ENCODE measurements at regions not wholly inside any gene's neighbourhood (a gene's known extent, or its start where the extent isn't known, plus 50 kb on each side); places are given as distances from the start of the nearest gene placed in this dataset.

DNA sequence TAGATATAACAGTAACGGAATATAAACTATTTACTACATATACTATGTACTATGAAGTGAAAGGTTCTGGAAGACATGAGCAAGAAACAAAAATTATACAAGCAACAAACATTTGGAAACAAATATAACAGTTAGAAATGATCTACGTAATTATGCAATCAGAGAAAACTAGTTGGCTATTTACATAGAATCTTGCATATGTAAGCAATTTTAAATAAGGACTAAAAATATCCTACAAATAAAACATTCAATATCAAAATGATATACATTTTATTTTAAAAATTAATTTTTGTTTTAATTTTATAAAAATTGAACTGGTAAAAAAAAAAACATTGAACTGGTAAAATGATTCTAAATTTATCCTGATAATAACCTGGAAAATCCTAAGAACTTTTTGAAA, 642.5 kb upstream of the PCDH10 start:
- no peak for TF ChIP-seq GATA2 (IDR thresholded peaks at IDR 0.05; ENCODE audit: low read depth, low read length)
- no peak for TF ChIP-seq GATA3 (IDR thresholded peaks at IDR 0.05; ENCODE audit: low read depth, low read length)

DNA sequence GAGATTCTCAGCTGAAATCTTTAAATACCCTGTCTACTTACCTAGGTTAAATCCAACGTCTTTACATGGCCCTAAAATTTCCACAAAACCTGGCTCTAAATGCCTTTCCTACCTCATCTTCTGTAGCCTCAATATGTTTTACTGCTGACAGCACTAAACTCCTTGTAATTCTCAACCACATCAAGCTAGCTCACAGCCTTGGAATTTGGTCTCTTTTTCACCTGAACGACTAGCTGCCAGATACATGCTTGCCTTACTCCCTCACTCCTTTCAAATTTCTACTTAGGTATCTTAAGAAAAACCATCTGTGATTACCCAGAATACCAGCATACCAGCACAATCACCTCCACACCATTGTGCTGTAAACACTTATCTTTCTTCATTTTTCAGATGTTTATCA, 635.6 kb upstream of the PCDH10 start:
- no peak for TF ChIP-seq GATA2 (IDR thresholded peaks at IDR 0.05; ENCODE audit: low read depth, low read length)
- TF ChIP-seq GATA3 (IDR thresholded peaks at IDR 0.05; ENCODE audit: low read depth, low read length), result no peak

DNA sequence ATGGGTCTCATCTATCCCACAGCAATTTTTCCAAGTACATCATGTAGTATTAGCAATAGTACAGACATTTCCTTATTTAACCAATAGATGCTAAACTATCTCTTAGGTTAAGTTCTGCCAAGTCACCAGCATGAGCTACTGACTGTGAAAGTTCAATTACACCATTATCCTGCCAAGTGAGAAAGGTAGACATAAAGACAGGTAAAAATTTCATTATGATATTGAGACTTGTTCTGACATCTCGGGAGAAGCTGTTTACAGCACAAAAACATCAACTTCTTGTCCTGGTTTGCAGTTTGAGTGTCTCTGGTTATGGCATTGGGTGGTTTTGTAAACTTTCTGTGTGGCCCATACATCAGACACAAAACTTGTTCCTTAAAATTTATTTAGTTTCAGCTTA, 622.4 kb upstream of the PCDH10 start:
- TF ChIP-seq GATA3 (IDR thresholded peaks at IDR 0.05; ENCODE audit: low read depth, low read length) (no peak), GATA2 (IDR thresholded peaks at IDR 0.05; ENCODE audit: low read depth, low read length) (no peak)

DNA sequence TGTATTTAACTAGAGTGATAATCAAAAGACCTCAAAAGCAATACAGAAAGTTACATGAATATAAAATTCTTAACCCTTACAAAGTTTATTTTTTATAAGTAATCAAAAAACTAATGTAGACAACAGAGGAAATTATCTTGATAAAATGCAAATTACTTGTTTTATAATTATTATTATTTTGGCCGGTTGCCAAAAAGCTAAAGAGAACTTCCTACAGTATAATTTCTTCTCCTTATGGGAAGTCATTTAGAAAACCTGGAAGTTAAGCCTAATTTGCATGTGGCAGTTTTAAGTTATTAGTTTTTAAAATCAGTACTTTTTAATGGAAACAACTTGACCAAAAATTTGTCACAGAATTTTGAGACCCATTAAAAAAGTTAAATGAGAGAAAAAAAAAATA, 621.3 kb upstream of the PCDH10 start:
- TF ChIP-seq GATA2 (IDR thresholded peaks at IDR 0.05; ENCODE audit: low read depth, low read length), result no peak

DNA sequence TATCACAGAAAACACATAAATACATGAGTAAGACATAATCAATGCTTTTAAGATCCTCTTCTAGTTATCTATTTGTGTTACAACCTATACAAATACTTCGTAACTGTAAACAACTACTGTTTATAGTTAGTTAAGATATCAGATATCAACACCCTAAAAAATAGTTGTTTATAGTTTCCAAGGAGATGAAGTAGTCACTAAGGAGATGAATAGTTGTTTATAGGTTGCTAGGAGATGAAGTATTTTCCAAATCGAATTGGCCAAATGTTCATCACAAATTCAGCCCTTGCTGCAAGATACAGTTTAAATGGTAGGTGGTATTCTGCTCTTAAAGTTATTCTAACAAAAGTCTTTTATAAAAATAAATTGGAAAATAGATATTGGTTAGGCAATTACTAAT, 618.2 kb upstream of the PCDH10 start:
- no peak for TF ChIP-seq GATA2 (IDR thresholded peaks at IDR 0.05; ENCODE audit: low read depth, low read length)

DNA sequence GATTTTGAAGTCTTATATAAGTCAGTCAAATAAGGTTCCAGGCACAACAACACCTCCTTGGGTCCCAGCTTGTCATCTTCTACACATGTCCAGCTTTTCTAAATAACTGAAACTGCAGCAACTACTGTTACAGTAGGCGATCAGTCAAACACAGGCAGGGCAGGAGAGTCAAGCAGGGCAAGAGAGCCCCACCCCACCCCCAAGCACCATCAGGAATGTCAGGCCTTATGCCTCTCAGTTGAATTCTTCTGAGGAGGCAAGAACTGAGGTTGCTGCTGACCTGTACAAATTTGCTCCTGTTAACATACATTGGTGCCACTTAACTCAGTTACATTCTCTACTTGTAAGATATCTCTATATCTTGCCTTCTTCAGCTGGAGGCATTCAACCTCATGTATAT, 608.8 kb upstream of the PCDH10 start:
- TF ChIP-seq GATA2 (IDR thresholded peaks at IDR 0.05; ENCODE audit: low read depth, low read length), result no peak
- TF ChIP-seq GATA3 (IDR thresholded peaks at IDR 0.05; ENCODE audit: low read depth, low read length), result no peak

DNA sequence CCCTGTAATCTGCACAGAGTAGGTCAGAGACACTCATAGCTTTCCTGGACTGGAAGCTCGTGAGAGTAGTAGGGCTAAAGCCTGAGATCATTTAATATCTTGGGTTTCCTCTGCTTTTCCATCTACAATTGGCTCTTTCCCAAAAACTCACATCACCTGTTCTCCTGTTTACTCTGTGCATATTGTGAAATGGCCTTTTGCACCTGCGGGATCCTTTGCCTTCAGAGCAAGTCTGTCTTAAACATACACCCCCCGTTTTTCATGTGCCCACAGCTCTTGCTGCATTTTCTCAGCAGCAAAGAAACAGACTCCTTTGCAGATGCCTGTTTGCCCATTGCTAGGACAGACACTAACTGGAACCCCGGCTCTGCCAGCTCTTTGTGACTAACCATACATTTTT, 608.3 kb upstream of the PCDH10 start:
- TF ChIP-seq GATA2 (IDR thresholded peaks at IDR 0.05; ENCODE audit: low read depth, low read length) (no peak), GATA3 (IDR thresholded peaks at IDR 0.05; ENCODE audit: low read depth, low read length) (no peak)

DNA sequence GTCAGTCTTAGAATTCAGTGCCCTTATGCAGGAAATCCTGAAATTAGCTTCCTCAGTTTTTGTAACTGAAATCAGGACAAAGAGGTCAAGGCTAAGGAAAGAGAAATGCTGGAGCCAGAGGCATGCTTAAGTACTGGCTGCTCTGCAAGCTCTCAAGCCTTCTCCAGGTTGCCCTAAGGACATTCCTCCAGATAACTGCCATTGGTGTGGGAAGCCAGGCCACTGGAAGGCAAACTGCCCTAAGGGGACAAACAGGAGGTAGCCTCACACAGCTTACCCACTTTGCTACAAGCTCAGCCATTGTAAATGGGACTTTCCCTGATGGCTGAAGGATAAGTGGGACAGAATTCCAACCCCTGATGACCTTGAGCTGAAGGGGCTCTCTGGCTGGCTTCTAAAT, 606.9 kb upstream of the PCDH10 start:
- TF ChIP-seq GATA2 (IDR thresholded peaks at IDR 0.05; ENCODE audit: low read depth, low read length) (no peak), GATA3 (IDR thresholded peaks at IDR 0.05; ENCODE audit: low read depth, low read length) (no peak)

DNA sequence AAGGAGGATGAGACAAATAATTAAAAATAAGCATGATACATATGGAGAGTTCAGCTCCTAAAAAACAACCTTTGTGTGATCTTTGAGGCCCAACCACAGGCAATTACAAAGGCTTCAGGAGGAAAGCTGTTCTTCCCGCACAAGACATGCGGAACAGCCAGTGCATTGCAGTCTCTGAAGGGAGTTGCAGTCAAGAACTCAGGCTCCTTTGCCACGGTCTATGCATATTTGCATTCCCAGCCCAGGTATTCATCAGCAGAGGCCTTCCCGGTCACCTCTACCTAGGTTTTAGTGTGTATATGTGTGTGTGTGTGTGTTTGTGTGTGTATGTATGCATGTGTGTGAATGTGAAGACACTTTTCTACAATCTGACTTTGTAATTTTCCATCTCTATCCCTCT, 600.6 kb upstream of the PCDH10 start:
- TF ChIP-seq GATA3 (IDR thresholded peaks at IDR 0.05; ENCODE audit: low read depth, low read length) (no peak), GATA2 (IDR thresholded peaks at IDR 0.05; ENCODE audit: low read depth, low read length) (no peak)

DNA sequence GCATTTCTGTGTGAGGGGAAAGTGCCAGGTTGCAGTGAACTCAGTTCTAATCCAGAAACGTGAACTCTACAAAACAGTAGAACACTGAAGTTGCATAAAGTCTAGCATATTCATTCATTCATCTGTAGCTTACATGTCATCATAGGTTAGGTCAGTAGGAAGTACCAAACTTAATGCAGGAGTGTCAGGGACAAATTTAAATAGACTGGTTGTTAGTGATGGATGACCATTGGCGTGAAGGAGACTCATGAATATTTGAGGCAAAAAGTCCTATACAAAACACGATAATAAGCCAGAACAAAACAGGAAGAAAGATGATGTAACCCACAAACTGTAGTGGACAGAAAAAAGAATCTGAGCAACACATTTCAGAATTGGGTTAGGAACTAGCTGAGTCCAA, 592.8 kb upstream of the PCDH10 start:
- TF ChIP-seq GATA2 (IDR thresholded peaks at IDR 0.05; ENCODE audit: low read depth, low read length), result no peak
- no peak for TF ChIP-seq GATA3 (IDR thresholded peaks at IDR 0.05; ENCODE audit: low read depth, low read length)

DNA sequence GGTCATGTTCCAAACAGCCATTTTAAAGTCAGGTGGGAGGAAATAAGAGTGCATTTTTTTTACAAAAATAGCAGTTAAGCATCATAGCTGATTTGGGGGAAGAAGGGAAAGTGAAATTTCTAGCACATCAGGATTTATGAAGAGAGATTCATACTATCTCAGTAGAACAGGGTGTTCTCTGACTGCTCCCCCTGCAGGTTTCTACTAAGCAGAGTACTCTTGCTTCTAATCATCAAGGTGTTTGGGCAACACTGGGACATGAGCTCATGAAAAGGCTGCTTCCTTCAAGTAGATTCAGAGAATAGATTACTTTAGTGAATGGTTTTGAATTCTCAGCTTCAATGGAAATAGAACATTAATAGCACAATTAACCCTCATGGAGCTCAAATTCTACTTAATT, 591.4 kb upstream of the PCDH10 start:
- TF ChIP-seq GATA3 (IDR thresholded peaks at IDR 0.05; ENCODE audit: low read depth, low read length), result no peak
- no peak for TF ChIP-seq GATA2 (IDR thresholded peaks at IDR 0.05; ENCODE audit: low read depth, low read length)

DNA sequence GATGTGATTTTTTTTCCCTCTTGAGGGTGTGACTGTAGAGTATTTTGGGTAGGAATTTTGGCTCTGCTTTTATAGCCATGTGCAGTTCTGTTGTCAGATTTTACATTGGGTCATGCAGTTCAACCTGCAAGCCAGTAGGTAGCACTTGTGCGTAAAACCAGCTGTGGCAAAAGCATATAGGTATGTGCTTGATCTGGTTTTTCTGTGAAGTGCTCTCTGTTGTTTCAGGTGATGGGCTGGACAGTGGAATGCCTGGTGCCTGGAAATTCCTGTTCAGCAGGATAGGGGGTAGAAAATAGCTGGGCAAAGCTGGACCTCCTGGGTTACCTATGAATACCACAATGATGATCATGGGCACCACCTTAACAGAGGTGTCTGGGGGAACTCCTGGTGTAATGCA, 584.2 kb upstream of the PCDH10 start:
- TF ChIP-seq GATA3 (IDR thresholded peaks at IDR 0.05; ENCODE audit: low read depth, low read length) (no peak), GATA2 (IDR thresholded peaks at IDR 0.05; ENCODE audit: low read depth, low read length) (no peak)

DNA sequence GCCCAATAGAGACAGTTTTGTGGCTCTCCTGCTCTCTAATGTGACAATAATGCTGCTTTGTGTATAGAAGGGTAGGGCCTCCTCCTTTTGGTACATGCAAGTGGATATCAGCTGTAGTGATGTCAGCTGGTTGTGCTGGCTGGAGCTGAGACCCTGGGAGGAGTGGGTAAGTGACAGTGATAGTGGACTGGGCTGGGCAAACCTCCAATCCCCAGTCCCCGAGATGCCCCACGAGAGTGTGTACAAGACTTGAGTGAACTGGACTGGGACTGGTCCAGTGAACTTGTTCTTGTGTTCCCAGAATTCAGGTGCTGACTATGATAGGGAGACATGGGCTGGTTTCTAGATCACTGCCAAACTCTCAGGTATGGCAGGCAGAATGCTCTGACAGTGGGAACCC, 583.6 kb upstream of the PCDH10 start:
- TF ChIP-seq GATA3 (IDR thresholded peaks at IDR 0.05; ENCODE audit: low read depth, low read length), result no peak
- TF ChIP-seq GATA2 (IDR thresholded peaks at IDR 0.05; ENCODE audit: low read depth, low read length), result no peak

DNA sequence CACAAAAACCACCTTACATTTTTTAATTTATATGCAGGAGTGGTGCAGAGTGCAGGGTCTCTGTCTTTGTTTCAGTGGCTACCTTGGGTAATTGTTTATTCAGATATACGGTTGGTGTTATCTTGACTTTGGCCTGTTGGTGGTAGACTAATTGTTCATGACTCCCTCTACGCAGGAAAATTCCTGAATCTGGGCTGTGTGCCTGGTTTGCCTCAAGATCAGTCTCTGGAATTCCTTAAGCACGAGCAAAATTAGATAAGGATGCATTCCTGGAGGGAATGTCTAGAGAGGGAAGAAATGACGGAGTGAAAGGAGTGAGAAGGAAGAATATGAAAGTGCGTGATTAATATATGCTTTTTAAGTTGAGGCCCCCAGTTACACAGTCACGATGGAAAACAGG, 576.9 kb upstream of the PCDH10 start:
- no peak for TF ChIP-seq GATA3 (IDR thresholded peaks at IDR 0.05; ENCODE audit: low read depth, low read length)
- TF ChIP-seq GATA2 (IDR thresholded peaks at IDR 0.05; ENCODE audit: low read depth, low read length), result no peak

DNA sequence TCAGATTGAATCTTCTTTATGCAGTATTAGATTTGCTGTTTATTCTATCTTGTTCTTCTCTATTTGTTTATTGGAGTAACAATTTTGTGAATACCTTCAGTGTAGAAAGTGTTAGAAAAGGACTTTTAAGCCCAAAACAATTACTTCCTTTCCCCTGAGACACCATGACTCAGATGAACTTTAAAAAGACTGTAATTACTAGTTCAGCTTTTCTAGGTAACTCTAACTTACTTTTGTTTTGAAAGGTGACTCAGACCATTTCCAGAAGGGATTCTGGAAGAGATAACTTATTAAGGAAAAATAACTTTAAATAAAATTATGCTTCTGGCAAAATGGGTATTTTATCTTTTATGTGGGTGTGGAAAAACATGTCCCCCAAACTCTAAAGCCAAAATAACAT, 561.5 kb upstream of the PCDH10 start:
- TF ChIP-seq GATA3 (IDR thresholded peaks at IDR 0.05; ENCODE audit: low read depth, low read length) (no peak), GATA2 (IDR thresholded peaks at IDR 0.05; ENCODE audit: low read depth, low read length) (no peak)

DNA sequence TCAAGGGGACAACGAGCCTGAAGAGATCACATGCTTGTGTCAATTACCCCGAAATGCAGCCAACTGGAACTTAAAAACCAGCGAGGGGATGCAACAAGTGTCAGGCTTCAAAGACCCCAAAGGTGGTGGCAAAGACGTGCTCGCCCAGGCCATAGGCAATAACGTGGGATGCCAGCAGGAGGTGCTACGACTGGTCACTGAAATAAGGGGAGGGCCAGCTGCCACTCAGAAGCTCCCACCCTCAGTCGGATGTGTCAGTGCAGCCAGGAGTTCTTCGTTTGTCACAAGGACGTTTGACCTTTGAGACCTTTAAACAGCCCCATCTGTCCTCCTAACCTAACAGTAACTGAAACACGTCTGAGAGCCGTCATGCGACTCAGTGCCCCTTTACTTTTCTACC, 556.8 kb upstream of the PCDH10 start:
- no peak for TF ChIP-seq GATA3 (IDR thresholded peaks at IDR 0.05; ENCODE audit: low read depth, low read length)

DNA sequence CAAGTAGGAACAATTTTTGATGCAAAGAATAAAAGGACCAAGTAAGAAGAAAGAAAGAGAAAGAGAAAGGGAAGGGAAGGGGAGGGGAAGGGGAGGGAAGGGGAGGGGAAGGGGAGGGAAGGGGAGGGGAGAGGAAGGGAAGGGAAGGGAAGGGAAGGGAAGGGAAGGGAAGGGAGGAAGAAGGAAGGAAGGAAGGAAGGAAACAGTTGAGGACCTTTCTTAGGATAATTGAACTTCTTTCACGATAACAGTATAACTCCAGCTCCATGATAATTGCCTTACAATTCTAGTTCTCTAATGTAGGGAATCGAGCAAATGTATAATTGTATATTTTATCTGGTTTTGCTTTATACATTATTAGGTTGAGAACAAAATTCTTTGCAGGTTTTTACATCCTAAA, 556.2 kb upstream of the PCDH10 start:
- no peak for TF ChIP-seq GATA3 (IDR thresholded peaks at IDR 0.05; ENCODE audit: low read depth, low read length)
- TF ChIP-seq GATA2 (IDR thresholded peaks at IDR 0.05; ENCODE audit: low read depth, low read length), result no peak

Measured in SH-SY5Y (cell line).